Cardiac septum (tissue), 1 donor: ENCODE measurements at regions not wholly inside any gene's neighbourhood (a gene's known extent, or its start where the extent isn't known, plus 50 kb on each side); places are given as distances from the start of the nearest gene placed in this dataset.

Source experiments
- DNase-seq: peaks from one replicate; pipeline ENCODE4 v3.0.0-alpha.2; 2020; ENCODE audit warnings: low spot score
- intact Hi-C: fragments of 100-400 bp; cut with DNase I; formaldehyde crosslinking; loops from one replicate; pipeline ENCODE4 v1.14.0; 2022
- donor health status: DM: no; HTN: no; CAD: no.

GRCh38 chr19:27776020-27776419, 1436.9 kb downstream of the UQCRFS1 start:
- intact Hi-C loops, result no loop called here
- DNase-seq, result peak; percentile 22

- no peak for DNase-seq
These were observed 1437.6 kb downstream of the UQCRFS1 start for GRCh38 chr19:27775395-27775794.

GRCh38 chr19:27774827-27775226, 1438.1 kb downstream of the UQCRFS1 start:
- no peak for DNase-seq
- intact Hi-C loops, result no loop called here

More at GRCh38 chr19:27775395-27775794, 1437.6 kb downstream of the UQCRFS1 start:
- intact Hi-C loops, result no loop called here

- intact Hi-C loops, result no loop called here
- no peak for DNase-seq
These were observed 1438.6 kb downstream of the UQCRFS1 start for GRCh38 chr19:27774337-27774736.

GRCh38 chr19:27773318-27774094, 1439.4 kb downstream of the UQCRFS1 start:
- intact Hi-C loops, result no loop called here
- no peak for DNase-seq

- intact Hi-C loops, result no loop called here
- DNase-seq, result no peak
These were observed 1440.9 kb downstream of the UQCRFS1 start for GRCh38 chr19:27772059-27772458.

GRCh38 chr19:27770095-27770494, 1442.9 kb downstream of the UQCRFS1 start:
- intact Hi-C loops, result no loop called here
- DNase-seq, result no peak

GRCh38 chr19:27767234-27767633, 1445.7 kb downstream of the UQCRFS1 start:
- intact Hi-C loops, result no loop called here
- DNase-seq, result no peak

GRCh38 chr19:27765912-27766725, 1446.8 kb downstream of the UQCRFS1 start:
- intact Hi-C loops, result no loop called here
- DNase-seq, result no peak

GRCh38 chr19:27765397-27765796, 1447.6 kb downstream of the UQCRFS1 start:
- DNase-seq, result no peak
- intact Hi-C loops, result no loop called here

- DNase-seq, result no peak
- intact Hi-C loops, result no loop called here
These were observed 1448.7 kb downstream of the UQCRFS1 start for GRCh38 chr19:27764186-27764804.

- DNase-seq, result peak; percentile 46
- intact Hi-C loops, result no loop called here
These were observed 1450.0 kb downstream of the UQCRFS1 start for GRCh38 chr19:27762933-27763332.

GRCh38 chr19:27759896-27760295, 1453.1 kb downstream of the UQCRFS1 start:
- DNase-seq, result peak; percentile 35
- intact Hi-C loops, result no loop called here

- intact Hi-C loops, result no loop called here
- peak; percentile 50 for DNase-seq
These were observed 1454.1 kb downstream of the UQCRFS1 start for GRCh38 chr19:27758626-27759505.

- peak; percentile 35 for DNase-seq
- intact Hi-C loops, result no loop called here
These were observed 1458.3 kb downstream of the UQCRFS1 start for GRCh38 chr19:27754700-27755099.

GRCh38 chr19:27753622-27754021, 1459.3 kb downstream of the UQCRFS1 start:
- intact Hi-C loops, result no loop called here
- no peak for DNase-seq

GRCh38 chr19:27752530-27753184, 1460.3 kb downstream of the UQCRFS1 start:
- DNase-seq, result peak; percentile 58
- intact Hi-C loops, result no loop called here

GRCh38 chr19:27751044-27751391, 1461.9 kb downstream of the UQCRFS1 start:
- no peak for DNase-seq
- intact Hi-C loops, result no loop called here

GRCh38 chr19:27750391-27751043, 1462.4 kb downstream of the UQCRFS1 start:
- intact Hi-C loops, result no loop called here
- no peak for DNase-seq
